Fibroblast of skin of abdomen (primary cell): ENCODE measurements at regions not wholly inside any gene's neighbourhood (a gene's known extent, or its start where the extent isn't known, plus 50 kb on each side); places are given as distances from the start of the nearest gene placed in this dataset.
A peak's percentile ranks its signal among the peaks of the same experiment; 100 is the strongest.
"Not testable (repeated sequence)": the region's sequence is repeated elsewhere in the genome, so short reads cannot be mapped to it uniquely, and the experiment has no call there.

Experiments
- DNase-seq: peaks from one replicate; pipeline ENCODE4 v3.0.0-alpha.2; 2013

DNA sequence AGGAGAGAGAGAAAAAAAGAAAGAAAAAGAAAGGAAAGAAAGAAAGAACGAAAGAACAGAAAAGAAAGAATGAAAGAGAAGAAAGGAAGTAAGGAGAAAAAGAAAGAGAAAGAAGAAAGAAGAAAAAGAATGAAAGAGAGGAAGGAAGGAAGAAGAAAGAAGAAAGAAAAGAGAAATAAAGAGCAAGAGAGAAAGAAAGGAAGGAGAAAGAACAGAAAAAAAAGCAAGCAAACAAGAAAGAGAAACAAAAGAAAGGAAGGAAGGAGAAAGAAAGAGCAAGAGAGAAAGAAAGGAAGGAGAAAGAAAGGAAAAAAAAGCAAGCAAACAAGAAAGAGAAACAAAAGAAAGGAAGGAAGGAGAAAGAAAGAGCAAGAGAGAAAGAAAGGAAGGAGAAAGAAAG is 916.8 kb upstream of the FANCL start:
- not testable (repeated sequence) for DNase-seq

DNA sequence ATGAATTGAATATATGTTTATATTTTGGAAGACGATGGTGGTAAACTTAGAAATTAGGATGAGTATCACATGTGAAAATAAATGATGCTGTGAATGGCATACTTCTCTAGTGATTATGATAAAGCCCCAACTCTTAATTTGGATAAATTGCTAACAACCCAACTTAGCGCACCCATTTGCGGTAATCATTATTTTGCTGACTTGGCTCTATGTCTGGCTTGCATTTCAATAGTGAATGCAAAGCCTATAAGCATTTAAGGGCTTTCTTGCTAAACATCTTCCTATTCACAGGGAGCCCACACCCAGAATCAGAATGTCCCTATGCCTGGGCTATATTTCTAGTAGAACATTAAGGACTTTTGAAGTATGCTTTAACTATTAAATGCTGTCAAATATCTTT is 910.7 kb upstream of the FANCL start:
- DNase-seq, result no peak

DNA sequence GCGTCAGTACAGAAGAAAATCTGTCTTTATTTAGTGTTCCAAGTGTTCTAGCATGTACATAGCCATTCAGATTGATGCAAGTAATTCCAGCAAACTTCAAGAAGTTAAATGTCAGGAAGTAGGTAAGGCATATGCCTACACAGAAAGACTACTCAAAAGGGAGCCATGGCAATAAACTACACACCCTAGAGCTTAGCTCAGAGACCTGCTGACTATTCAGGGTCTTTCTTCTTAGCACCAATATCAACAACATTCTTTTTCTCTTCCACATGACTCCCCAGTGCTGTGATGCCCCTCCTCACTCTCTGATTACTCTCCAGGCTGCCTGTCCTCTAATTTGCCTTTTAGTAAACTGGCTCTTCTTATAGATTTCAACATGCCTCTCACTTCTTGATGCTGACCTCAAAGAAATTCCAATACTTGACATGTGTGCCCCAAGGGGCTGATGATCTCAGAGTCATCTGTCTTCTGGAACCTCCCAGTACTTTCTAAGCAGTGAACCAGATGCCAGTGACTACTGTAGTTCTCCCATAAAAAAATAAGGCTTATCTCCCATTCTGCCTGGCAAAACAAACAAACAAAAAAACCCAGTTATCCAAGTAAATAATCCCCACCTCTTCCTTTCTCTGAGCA is 909.2 kb upstream of the FANCL start:
- no peak for DNase-seq

DNA sequence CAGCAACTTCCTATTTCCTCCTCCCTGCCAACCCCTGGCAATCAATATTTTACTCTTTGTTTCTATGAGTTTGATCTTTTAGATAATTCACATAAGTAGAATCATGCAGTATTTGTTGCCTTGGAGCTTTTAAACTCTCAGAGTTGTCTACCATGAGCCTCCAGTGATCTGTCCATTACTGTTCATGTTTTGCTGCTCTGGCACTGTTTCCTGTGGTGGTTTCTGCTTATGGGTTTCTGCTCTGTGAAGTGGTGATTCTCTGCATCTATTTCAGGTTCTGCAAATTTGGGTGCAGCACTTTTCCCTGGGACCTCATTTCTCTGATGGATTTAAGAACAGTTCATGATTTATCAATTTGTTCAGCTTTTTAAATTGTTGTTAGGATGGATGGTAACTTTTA is 908.1 kb upstream of the FANCL start:
- DNase-seq, result no peak

DNA sequence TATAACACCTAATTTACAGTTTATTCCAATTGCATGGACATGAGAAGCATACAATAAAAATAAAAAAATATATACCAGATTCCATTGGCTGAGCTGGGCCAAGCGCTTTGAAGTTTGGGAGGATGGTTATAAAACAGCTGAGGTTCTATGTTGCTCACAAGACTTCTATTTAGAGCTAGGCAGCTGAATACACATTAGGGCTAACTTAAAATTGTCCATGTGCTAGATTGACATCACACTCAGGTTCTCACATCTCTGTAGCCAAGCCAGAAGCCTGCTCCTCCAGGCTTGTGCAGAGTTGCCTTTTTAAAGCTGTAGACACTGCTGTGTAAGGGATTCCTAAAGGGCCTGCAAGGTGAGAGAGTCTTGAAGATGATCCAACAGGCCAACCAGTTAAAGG is 871.1 kb upstream of the FANCL start:
- no peak for DNase-seq

- no peak for DNase-seq
Measured at GRCh38 chr2:59096973-59097372, 855.8 kb upstream of the FANCL start.

DNA sequence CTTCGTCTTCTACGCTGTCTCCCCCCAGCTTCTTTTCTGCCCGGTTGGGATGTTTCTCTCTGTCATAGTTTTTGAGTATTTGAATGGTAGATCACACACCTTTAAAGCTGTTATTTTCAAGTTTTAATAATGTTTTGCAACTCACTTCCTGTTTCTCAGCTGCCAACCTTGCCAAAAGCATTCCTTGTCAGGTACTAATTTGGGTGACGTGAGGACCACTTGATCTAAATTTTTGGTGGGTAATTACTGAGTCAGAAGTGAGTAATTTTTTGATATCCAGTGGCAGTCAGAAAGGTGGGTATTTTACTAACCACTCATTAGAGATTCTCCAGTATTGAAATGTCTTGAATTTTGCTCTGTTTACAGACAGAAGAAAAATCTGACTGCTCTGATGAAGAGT is 852.4 kb upstream of the FANCL start:
- no peak for DNase-seq

GRCh38 chr2:59084326-59084725 is 843.2 kb upstream of the FANCL start:
- no peak for DNase-seq

GRCh38 chr2:59083075-59083828 is 842.1 kb upstream of the FANCL start:
- DNase-seq, result no peak

DNA sequence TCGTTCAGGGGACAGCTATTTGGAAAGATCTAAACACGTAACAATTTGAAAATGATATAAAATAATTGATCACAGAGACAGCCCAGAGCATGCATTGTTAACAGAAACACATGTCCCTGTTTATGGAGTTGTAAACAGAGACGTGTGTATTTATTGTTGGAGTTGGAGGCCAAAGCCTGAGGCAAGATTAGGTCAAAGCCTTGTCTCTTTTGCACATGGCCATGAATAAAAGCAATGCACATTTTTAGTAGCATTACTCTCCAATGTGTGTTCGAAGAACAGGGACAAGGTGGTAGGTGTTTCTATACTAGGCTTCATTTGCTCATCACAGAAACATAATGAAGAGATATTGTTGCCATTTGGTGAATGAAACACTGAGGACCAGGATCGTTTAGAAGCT is 841.5 kb upstream of the FANCL start:
- DNase-seq, result no peak

DNA sequence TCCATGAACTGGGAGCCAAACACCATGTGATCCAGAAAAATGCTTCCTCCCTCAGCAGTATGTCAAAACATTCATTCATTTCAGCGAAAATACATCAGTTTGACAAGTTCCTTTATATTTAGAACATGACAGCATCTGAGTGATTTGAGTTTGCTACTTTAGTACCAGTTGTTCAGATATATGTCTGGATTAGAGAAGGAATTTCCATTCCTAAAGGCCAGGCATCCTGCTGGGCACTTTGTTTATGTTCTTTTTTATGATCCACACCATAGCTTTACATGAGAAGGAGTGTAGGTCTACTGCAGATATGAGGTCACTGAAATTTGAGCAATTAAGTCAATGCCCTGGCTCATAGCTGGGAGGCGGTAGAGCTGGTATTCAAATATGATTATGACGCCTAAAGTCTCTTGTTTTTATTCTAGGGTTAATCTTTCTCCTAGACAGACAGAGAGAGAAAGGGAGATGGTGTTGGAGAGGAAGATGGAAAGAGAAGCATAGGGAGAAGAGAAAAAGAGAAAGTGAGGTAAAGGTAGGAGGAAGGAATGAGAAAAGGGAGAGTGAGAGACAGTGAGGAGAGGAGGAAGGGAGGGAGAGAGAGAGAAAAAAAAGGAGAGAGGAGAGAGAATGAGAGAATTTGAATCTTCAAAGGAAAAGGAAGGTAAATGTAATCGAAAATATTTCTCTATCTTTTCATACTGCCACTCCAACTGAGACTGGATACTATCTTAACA is 839.5 kb upstream of the FANCL start:
- DNase-seq, result no peak

DNA sequence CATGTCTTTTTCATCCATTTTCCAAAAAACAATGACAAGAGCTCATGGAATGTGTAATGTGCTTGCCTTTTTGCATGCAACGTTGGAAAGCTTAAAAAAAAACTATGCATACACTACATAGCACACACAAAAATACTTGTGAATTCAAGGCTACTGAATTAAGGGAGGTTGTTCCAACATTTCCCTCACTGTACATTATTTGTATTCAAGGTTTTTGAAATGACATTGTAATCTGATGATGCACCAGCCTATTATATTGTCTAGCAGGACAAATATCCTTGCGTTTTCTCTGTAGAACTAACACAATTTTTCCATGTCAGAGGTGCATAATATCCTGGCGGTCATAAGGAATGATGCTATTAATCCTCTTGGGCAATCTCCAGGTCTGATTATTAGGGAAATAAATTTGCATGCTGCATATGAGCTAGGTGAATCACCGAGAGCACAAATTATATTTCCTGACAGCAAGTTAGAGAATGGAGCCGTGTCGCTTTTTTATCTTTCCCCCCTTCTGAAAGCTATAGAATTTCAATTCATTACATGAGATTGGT is 836.9 kb upstream of the FANCL start:
- DNase-seq, result peak; percentile 8

DNA sequence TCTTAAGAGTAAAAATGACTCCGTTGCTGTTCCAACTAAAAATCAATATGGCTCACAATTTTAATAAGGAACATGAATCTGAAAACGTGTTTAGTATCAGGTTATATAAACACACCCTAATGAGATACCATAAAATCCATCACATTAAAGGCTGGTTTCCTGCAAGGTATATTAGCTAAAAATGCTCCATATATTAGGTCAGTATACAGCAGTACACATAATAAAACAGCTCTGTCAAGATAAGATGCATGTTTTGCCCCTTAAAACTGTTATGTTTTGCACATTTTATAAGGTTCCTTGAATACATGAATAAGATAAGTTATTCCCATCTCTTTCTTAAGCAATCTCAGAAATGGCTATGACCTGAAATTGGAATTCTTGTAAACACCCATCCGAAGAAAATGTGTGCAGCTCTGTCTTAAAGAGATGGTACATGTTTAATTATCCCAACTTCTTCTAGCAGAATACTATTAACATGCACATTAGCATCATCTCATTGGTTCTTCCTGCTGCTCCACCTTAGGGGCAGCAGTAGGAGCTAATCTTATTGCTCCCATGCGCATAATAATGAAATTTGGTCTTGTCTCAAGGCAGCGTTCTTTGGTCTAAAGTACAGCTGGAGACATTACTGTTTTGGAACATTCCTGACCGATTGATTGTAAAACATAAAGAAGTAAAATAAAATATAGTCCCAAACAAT is 836.1 kb upstream of the FANCL start:
- DNase-seq, result no peak

DNA sequence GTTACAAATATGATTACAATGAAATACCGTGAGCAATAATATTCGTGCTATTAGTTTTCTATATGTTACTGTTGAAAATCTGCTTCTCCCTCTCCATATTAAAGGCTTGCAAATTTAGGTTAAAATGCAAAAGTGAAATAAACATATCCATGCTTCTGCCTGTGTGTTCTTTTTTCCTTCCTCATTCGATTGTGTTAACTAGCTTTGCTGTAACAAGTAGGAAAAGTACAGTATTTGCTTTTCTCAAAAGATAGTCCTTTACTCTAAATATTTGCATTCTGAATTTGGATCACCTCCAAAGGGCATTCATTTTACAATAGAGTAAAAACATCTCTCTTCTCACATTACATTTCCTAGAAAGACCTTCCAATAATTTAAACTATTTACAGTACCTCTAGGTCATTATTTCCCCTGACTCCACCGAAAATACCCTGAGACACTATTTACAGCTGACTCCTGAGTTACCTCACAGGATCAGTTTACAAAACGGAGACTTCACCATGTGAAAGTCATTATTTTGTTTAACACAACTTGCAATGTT is 835.0 kb upstream of the FANCL start:
- DNase-seq, result no peak

- DNase-seq, result no peak
Measured at GRCh38 chr2:59074071-59074470, 832.9 kb upstream of the FANCL start.

DNA sequence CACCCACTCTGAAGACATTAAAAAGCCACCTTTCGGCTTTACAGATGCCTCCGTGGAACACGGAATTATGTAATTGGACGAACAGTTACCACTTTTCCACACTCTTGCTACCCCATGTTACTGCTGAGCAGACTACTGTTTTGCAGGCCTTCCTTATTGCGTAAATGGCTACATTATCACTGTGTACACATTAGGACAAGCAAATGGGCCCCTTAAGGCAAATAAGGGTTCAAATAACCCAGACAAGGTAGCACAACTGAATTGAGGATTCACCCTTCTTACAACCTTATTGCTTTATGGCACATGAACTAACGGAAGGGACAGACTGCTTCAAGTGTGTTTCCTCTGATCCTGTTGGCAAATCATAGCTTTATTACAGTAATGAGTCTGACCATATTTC is 832.2 kb upstream of the FANCL start:
- DNase-seq, result no peak

- DNase-seq, result no peak
Measured at GRCh38 chr2:59068255-59068654, 827.1 kb upstream of the FANCL start.

DNA sequence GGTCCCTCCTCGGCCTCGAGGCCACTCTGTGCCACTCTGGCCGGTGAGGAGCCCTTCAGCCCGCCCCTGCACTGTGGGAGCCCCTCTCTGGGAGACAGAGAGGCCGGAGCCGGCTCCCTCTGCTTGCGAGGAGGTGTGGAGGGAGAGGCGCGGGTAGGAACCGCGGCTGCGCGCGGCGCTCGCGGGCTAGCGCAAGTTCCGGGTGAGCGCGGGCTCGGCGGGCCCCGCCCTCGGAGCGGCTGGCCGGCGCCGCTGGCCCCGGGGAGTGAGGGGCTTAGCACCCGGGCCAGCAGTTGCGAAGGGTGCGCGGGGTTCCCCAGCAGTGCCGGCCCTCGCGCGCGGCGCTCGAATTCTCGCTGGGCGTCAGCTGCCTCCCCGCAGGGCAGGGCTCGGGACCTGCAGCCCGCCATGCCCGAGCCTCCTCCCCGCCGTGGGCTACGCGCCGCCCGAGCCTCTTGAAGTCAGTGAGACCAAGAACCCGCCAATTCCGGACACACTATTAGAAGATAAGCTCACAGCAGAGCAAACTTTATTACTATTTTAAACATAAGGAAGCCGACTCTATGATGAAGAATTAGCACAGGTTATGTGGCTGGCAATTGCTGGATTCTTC is 825.8 kb upstream of the FANCL start:
- DNase-seq, result no peak

DNA sequence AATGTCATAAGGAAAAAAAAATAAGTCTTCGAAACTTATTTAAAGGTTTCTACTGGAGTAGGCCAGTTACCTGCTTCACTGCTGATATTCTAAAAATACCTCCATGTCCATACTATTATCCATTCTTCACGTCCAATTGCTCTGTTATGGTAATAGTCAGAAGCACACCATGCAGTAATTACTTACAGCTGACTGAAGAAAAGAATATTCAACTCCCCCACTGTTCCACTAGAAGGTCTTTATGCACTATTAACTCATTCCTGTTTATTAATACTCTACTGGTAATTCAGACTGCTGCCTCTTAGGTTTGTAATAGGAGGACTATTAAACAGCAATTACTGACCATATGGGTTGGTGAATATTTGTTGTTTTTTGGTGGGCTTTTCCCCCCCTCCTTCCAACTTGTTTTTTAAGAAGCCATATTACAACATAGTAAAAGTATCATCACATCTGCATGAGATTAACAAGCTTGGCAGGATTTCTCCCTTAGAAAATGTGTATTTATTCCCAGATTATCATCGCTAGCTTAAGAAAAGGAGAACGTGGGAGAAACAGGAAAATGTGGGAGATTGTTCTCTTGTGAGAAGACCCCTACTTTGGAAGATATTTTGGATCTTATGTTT is 806.4 kb upstream of the FANCL start:
- no peak for DNase-seq

DNA sequence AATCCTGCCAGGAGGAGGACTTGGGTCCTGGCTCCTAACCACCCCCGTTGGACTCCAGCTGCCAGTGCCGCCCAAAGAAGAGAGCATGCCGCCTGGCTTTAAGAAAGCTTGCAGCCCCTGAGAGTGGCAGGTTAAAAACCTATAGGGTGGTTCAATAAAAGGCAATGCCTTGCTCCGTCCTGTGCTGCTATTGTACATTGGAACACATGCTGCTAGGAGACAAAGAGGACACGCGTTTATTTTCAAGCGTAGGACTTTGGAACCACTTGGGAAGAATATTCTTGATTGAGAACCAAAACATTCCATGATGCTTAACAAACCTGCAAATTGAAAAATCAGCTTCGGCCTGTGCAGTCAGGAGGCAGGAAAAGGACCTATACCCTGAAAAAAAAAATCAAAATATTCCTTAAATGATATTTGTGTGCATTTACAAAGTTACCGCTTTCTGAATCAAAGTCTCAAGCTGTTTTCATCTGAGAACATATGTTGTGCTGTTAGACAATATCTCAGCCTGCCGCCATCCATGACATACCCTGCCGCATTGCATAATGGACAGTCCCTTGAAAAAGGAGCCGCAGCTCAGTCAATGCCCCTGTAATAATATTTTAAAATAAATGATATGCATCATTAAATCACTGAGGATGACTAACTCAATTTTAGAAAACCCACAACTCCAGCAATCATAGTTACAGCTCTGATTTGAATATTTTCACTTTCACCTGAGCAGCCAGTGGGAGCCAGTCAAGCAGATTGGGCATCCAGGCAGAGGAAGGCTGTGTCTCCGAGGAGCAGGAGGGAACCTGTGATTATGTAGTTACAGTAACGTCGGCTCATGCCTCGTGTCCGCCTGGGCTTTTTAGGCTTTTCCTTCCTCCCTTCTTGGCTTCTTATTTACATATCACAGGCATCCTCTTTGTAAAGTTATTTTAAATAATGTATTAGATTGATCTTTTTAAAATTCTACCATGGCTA is 805.6 kb upstream of the FANCL start:
- no peak for DNase-seq
